Retinal pigment epithelial cell (primary cell): ENCODE measurements at regions not wholly inside any gene's neighbourhood (a gene's known extent, or its start where the extent isn't known, plus 50 kb on each side); places are given as distances from the start of the nearest gene placed in this dataset.

Experiments
- DNase-seq: peaks from one replicate; pipeline ENCODE4 v3.0.0-alpha.2; 2010; ENCODE audit warnings: low read depth
- H3K4me3 ChIP-seq: 2 replicates; pipeline ENCODE4 v1.5.1; 2011; ENCODE audit warnings: mild to moderate bottlenecking, low read length, control low read depth, moderate library complexity
- CTCF ChIP-seq: conservative IDR thresholded peaks from 2 replicates; pipeline ENCODE4 v1.5.1; 2011; ENCODE audit warnings: low read depth, low read length, control low read depth, inconsistent platforms

DNA sequence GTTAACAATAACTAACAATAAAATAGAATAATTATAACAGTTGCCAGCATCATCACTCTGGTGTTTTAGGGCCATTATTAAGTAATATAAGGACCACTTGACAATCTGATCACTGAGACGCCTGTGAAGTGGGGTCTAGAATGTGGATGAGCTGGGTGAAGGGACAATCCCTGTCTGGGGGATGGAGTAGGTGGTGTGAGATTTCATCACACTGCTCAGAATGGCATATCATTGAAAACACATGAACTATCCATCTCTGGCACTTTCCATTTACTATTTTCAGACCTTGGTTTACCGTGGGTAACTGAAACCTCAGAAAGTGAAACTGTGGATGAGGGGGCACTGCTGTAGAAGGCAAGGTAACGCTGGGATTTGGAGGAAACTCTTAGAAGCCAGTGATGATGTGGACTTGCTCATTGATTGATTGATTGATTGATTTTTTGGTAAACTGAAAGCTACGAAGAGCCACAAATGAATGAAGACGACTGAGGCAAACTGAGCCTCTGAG lies 204.4 kb upstream of the TWIST2 start:
- DNase-seq = no peak
- no peak overlapping the region for H3K4me3 ChIP-seq
- no peak for TF ChIP-seq CTCF

DNA sequence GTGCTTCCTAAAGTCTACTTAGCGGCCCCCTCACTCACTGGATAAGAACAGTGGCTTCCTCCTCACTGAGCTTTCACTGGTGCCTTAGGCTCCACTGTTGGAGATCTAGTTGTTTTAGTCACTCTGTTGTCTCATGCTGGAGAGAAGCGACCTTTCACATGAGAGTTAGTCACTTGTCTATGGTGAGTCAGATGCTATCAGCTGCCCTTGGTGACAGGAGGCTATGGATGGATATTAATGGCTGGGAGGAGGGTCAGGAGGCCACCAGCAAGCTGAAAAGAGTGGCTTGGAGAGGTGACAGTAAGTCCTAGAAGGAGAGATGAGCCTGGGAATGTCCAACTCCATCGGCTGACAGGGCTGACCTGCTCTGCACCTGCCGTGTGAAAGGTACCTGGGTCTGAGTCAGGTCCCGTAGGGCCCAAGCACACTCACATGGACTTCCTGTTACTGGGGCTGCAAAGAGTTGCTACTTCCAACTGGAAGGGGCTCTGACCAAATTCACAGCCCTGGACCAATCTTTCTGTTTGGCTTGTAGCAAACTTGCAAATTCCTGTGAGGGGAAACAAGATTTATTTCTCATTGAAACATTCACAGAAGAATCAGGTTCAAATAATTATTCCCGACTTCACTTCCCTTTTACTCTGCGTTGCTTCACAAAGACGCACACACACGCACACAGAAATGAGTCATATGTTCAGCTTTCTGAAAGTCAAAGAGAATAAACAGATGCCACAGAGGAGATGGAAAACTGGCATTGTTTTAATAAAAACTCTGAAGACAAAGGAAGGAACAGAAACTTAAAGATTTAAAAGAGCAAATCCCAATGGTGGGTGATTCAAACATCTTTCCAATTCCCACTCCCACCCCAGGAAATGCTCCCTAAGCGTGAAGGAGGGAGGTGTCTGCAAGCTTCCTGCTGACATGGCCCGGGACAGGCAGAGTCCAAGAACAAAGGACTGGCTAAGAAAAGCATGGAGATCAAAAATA lies 203.5 kb upstream of the TWIST2 start:
- DNase-seq = peak; percentile 14

DNA sequence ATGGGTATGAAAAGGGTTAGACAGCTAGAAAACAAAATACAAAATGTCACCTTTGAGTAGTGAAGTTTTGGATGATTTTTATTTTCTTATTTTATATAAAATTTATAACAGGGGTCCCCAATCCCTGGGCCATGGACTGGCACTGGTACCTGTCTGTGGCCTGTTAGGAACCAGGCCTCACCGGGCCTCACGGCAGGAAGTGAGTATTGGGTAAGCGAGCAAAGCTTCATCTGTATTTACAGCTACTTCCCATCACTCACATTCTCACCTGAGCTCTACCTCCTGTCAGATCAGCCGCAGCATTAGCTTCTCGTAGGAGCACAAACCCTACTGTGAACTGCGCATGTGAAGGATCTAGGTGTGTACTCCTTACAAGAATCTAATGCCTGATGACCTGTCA lies 202.8 kb upstream of the TWIST2 start:
- no peak overlapping the region for H3K4me3 ChIP-seq
- TF ChIP-seq CTCF = no peak
- DNase-seq = no peak

More for the DNA sequence above, 203.5 kb upstream of the TWIST2 start:
- H3K4me3 ChIP-seq = no peak overlapping the region
- no peak for TF ChIP-seq CTCF

- TF ChIP-seq CTCF = no peak
- H3K4me3 ChIP-seq = no peak overlapping the region
- DNase-seq = no peak
Measured at GRCh38 chr2:238645716-238646115, 202.2 kb upstream of the TWIST2 start.

DNA sequence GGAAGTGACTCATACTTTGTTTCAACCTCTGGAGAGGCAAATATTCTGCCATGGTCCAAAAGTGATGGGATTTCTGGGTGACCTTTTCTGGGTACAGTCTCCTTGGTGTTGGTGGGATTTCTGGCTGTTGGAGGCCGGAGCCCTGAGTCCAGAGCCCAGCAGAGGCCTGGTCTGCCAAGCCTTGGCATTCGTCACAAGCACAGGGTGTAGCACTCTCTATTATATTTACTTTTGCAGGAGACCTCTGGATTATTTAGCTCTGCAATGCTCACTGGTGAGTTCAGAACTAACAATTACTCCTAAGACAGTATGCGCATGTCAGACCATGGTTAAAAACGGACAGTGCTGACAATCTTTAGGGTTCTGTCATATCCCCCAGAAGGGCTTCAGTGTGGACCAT lies 201.6 kb upstream of the TWIST2 start:
- DNase-seq = no peak
- TF ChIP-seq CTCF = no peak
- no peak overlapping the region for H3K4me3 ChIP-seq

DNA sequence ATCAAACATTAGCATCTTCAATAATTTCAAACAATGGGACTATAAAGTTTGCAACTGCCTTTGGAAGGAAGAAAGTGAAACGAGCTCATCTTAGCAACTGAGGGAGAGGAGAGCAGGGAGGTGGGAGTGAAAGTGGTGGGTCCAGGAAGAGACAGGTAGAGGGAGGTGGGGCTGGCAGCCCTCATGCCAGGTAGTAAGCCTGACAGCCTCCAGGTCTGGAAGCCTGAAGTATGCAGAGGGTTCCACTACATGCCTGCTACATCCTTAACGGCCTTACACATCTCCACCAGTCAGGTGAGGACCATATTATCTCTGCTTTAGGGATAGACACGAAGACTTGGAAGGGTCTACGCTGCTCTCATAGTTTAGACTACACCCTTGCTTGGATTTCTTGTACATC lies 201.1 kb upstream of the TWIST2 start:
- H3K4me3 ChIP-seq = no peak overlapping the region
- DNase-seq = no peak
- TF ChIP-seq CTCF = no peak

GRCh38 chr2:238649123-238649522 lies 198.8 kb upstream of the TWIST2 start:
- H3K4me3 ChIP-seq = no peak overlapping the region
- no peak for DNase-seq
- no peak for TF ChIP-seq CTCF
